Large intestine (tissue), 3 donors: ENCODE measurements at regions not wholly inside any gene's neighbourhood (a gene's known extent, or its start where the extent isn't known, plus 50 kb on each side); places are given as distances from the start of the nearest gene placed in this dataset.

Source experiments
- DNase-seq, 2 donors: peaks; one replicate each; pipeline versions ENCODE4 v3.0.0 to v3.0.0-alpha.2; 2013
- H3K27ac ChIP-seq: one replicate; pipeline ENCODE4 v1.5.1; 2013; ENCODE audit warnings: low read length
- H3K27me3 ChIP-seq: 2 replicates; pipeline ENCODE4 v1.6.1; 2013; ENCODE audit warnings: low read length; ENCODE audit not compliant: control insufficient read depth, insufficient read depth
- H3K36me3 ChIP-seq: 2 replicates; pipeline ENCODE4 v1.6.1; 2013; ENCODE audit warnings: low read length; ENCODE audit not compliant: control insufficient read depth, insufficient read depth
- H3K4me1 ChIP-seq: one replicate; pipeline ENCODE4 v1.6.1; 2013; ENCODE audit warnings: low read length; ENCODE audit not compliant: control insufficient read depth, insufficient read depth
- H3K4me3 ChIP-seq: one replicate; pipeline ENCODE4 v1.5.1; 2013; ENCODE audit warnings: low read length
- H3K9me3 ChIP-seq: one replicate; pipeline ENCODE4 v1.6.1; 2013; ENCODE audit warnings: mild to moderate bottlenecking, low read depth, low read length, moderate library complexity; ENCODE audit not compliant: control insufficient read depth
- WGBS: methylation state at CpG from one replicate; pipeline ENCODE4 v1.1.5; 2013; ENCODE audit warnings: low lambda C conversion rate; ENCODE audit not compliant: insufficient coverage; 5-methylcytosine and 5-hydroxymethylcytosine counted together

DNA sequence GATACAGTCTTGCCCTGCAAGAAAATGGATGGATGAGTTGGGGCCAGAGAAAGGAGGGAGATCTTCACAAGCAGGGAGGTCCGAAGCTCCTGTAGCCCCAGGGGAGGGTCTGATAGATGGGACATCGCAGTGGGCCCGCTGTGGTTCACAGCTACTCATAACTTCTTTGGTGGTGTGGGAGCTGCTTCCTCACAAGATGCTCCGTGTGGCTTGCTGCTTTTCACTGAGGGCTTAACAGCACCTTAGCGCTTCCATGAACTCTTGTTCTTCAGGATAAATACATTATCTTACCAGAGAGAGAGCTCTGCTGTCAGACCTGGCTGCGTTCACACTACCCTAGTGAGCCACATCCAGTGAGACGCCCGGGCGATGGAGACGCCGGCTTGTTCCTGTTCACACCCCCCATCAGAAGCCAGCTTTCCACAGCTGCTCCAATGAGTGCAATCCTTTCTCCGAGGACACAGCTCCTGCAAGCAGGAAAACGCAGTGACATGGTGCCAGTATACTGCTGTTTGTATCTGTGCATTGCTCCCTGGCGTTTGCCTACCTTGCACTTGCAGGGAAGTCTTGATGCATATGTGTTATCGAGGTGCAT, 599.8 kb downstream of the AJAP1 start:
- no peaks in the 10 kb centered on the region for H3K27me3 ChIP-seq
- no peaks in the 10 kb centered on the region for H3K36me3 ChIP-seq
- no CpG with 5 or more reads among the region's 15 CpGs for WGBS
- no peaks in the 10 kb centered on the region for H3K9me3 ChIP-seq
- H3K4me3 ChIP-seq, result no peak overlapping the region
- H3K4me1 ChIP-seq, result no peaks in the 10 kb centered on the region
- DNase-seq, result no peak
- no peak overlapping the region for H3K27ac ChIP-seq

DNA sequence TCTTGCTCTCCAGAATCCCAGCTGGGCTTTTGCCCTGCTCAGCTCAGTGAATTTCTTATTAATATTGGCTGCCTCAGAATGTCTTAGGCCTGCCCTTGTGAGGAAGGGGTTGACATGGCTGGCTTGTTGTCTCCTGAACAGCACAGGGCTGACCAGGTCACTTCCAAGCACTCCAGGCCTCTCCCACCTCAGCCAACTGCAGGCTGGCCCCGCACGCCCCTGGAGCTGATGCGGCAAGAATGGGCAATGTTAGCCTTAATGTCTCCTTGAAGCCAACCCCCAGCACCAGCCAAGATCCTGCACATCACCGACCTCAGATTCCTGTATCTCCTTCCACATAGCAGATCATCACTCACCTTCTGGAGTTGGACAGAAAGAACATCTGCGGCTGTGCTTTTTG, 598.6 kb downstream of the AJAP1 start:
- Histone ChIP-seq H3K4me1 (no peaks in the 10 kb centered on the region), H3K9me3 (no peaks in the 10 kb centered on the region), H3K36me3 (no peaks in the 10 kb centered on the region), H3K27ac (no peak overlapping the region), H3K27me3 (no peaks in the 10 kb centered on the region), H3K4me3 (no peak overlapping the region)
- 100% methylated on average over 1 of the region's 5 CpGs for WGBS
- no peak for DNase-seq

DNA sequence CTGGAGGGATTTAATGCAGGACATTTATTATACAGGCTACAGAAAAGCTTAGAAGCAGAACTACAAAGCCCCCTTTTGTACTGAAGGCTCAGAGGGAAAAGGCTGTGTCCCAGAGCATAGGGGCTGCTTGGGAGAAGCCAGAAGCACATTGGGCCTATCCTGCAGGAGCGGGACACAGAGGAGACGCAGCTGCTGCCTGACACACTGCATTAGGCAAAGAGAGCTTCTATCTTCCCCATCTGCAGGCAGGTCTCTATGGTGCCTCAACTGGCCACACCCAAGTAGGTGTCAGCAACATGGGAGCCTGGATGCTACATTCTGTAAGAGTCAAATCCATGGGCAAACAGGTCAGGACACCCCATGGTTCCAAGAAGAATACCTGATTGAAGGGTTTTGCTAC, 595.9 kb downstream of the AJAP1 start:
- DNase-seq, result no peak
- Histone ChIP-seq H3K27ac (no peak overlapping the region), H3K4me3 (no peak overlapping the region), H3K9me3 (no peaks in the 10 kb centered on the region), H3K4me1 (no peaks in the 10 kb centered on the region), H3K27me3 (no peaks in the 10 kb centered on the region), H3K36me3 (no peaks in the 10 kb centered on the region)
- no CpG with 5 or more reads among the region's 2 CpGs for WGBS

DNA sequence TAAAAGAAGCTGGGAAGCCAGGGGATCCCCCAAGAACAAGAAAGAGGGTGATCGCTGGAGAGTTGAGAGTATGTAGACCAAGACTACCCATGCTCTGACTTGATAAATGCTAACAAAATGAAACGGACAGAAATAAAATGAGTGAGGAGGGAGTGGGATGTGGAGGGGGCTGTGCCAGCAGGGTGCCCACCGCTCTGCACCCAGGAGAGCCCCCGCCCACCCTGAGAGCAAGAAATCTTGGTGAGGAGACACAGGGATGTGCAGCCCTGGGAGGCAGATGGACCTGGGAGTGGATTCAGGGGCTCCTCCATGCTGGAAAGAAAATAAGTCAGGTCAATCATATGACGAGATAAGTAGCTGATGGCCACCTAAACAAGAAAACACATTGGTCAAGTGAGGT, 590.9 kb downstream of the AJAP1 start:
- Histone ChIP-seq H3K4me1 (no peaks in the 10 kb centered on the region), H3K36me3 (no peaks in the 10 kb centered on the region), H3K27me3 (no peaks in the 10 kb centered on the region), H3K4me3 (no peak overlapping the region), H3K9me3 (no peaks in the 10 kb centered on the region), H3K27ac (no peak overlapping the region)
- 100% methylated on average over 1 of the region's 5 CpGs for WGBS
- DNase-seq, result no peak

DNA sequence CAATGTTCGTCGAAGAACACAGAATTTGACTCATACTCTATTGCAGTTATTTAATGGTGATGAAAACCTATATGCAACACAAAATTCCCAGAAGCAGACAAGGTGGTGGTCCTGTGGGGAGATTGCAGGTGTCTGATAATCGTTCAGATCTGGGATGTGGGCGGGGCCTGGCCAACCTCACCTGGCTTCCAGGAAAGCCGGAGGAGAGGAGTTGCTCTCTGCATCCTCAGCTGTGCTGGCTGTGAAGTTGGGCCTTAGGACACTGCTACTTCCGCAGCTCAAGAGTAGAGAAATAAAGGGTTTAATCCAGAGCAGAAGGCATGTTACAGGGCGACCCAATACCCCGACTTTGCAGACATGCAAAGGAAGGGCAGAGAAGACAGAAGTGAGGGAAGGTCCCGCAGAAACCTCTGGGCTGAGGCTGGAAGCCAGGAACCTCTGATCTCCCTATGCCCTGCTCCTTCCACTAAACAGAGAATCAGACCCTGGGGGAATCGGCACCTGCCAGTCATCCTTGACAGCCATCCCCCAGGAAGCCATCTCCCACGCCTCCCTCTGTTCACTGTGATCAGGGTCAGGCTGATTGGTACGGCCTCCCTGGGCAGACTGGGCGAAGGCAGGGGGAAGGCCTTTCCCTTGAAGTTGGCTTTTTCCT, 590.3 kb downstream of the AJAP1 start:
- Histone ChIP-seq H3K4me1 (no peaks in the 10 kb centered on the region), H3K9me3 (no peaks in the 10 kb centered on the region), H3K27ac (no peak overlapping the region), H3K27me3 (no peaks in the 10 kb centered on the region), H3K36me3 (no peaks in the 10 kb centered on the region), H3K4me3 (no peak overlapping the region)
- 60% methylated on average over 2 of the region's 13 CpGs for WGBS
- no peak for DNase-seq

DNA sequence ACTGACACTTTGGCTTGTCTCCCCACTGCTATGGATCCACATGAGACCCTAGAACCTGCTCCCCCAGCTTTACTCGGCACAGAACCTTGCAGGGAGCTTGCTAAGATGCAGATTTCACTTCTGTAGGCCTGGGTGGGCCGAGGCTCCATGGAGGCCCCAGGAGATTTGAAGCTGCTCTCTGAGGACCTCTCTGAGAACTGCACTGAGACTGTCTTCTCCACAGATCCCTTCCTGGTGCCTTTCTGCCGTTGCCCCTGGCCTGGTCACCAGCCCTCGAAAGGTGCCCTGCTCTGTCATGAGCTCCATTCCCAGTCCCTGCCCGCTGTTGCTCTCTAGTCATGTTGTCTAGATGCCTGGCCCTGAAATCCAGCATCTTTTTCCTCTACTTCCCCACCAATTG, 588.4 kb downstream of the AJAP1 start:
- H3K27ac ChIP-seq, result no peak overlapping the region
- no peak for DNase-seq
- H3K4me1 ChIP-seq, result no peaks in the 10 kb centered on the region
- no peaks in the 10 kb centered on the region for H3K9me3 ChIP-seq
- no peaks in the 10 kb centered on the region for H3K27me3 ChIP-seq
- no peaks in the 10 kb centered on the region for H3K36me3 ChIP-seq
- H3K4me3 ChIP-seq, result no peak overlapping the region
- 100% methylated on average over 1 of the region's 5 CpGs for WGBS

DNA sequence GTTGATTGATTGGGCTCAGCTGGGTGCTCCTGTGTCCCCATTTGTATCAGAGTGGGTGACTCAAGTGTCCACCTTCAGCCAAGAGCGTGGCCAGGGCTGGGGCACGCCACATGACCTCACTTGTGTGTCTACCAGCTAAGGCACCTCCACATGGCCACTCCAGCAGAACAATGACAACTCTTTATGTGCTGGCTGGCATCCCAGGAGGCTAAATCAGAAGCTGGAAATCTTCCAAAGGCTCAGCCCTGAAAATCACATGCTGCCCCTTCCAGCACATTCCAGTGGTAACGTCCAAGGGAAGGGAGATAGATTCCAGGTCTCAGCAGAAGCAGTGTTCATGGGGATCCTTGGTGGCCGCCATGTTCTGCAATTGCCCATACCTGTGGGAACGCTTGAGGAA, 585.5 kb downstream of the AJAP1 start:
- WGBS, result 80% methylated on average over 1 of the region's 5 CpGs
- Histone ChIP-seq H3K9me3 (no peaks in the 10 kb centered on the region), H3K27ac (no peak overlapping the region), H3K36me3 (no peaks in the 10 kb centered on the region), H3K4me1 (no peaks in the 10 kb centered on the region), H3K27me3 (no peaks in the 10 kb centered on the region), H3K4me3 (no peak overlapping the region)
- no peak for DNase-seq

DNA sequence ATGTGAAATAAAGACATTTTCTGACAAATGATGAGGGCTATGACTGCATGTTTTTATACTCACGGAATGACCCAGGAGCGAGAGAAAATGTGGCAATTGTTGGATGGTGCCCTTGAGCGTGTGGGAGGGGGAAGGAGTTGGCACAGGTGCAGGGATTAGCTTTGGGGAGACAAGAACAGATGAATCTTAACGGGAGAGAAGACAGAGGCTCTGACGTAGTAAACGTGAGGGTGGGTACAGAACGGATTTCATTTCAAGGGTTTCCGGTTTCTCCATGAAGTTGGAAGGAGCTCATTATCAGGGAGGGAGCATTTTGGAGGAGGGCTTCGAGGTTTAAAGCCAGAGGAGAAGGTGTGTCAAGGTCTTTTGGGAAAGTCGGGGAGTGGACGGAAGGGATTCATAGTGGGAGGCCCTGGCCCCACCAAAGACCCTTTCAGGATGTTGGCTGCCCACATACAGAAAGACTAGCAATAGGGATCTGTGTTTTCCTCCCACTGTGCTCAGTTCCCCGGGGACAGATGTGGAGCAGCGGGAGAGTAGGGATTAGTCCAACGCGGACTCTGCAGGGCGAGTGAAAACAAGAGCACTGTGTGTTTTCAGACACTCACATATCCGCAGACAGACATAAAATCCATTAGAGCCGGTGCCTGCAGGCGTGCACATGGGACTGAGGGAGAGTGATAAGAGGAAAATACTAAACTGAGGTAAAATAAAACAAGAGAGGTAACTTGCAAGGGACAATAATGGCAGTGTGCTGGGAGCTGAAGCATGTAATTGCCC, 584.1 kb downstream of the AJAP1 start:
- WGBS, result 91% methylated on average over 6 of the region's 19 CpGs
- no peaks in the 10 kb centered on the region for H3K4me1 ChIP-seq
- no peaks in the 10 kb centered on the region for H3K27me3 ChIP-seq
- no peak overlapping the region for H3K27ac ChIP-seq
- H3K9me3 ChIP-seq, result no peaks in the 10 kb centered on the region
- no peaks in the 10 kb centered on the region for H3K36me3 ChIP-seq
- H3K4me3 ChIP-seq, result no peak overlapping the region
- DNase-seq, result no peak

DNA sequence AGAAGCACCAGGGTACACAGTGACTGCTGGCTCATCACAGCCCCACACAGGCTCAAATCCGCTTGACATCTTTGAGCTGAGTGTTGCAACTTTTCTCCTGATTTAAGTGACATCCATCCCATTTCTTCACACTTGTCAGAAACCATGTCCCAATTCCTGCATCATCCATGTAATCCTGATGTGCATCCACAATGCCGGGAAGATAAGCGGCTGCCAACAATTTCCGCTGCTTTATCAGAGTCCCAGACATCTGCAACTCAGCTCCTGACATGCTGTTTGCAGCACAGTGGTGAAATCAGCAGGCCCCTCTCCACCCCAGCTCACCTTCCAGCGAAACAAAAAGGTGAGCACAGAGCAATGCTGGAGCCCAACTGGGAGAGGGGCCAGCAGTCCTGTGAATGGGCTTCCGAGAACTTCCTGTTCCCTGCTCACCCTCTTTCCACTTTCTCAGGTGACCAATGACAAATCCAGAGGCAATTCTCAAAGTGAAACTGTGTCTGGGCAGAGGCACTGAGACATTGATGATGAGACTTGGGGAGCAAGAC, 581.0 kb downstream of the AJAP1 start:
- H3K36me3 ChIP-seq, result no peaks in the 10 kb centered on the region
- no peaks in the 10 kb centered on the region for H3K9me3 ChIP-seq
- no peak overlapping the region for H3K27ac ChIP-seq
- no peak overlapping the region for H3K4me3 ChIP-seq
- WGBS, result 100% methylated on average over 1 of the region's 6 CpGs
- DNase-seq, result no peak
- H3K27me3 ChIP-seq, result no peaks in the 10 kb centered on the region
- H3K4me1 ChIP-seq, result no peaks in the 10 kb centered on the region

DNA sequence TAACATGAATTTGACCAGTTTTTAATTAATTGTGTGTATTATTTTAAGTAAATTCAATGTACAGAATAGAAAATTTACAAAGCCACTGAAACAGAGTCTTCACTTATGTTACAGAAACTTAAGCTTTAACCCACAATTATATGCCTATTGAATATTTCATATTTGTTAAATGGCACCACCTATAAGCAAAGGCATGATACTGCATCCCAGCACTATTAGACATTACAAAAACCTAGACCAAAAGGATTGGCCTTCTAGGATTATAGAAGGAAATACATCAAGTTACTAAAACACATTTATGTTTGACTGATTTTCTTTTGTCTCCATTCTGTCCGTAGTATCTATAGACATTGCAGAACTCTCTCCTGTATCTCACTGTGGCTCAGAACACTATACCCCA, 578.1 kb downstream of the AJAP1 start:
- Histone ChIP-seq H3K36me3 (no peaks in the 10 kb centered on the region), H3K27ac (no peak overlapping the region), H3K9me3 (no peaks in the 10 kb centered on the region), H3K27me3 (no peaks in the 10 kb centered on the region), H3K4me3 (no peak overlapping the region), H3K4me1 (no peaks in the 10 kb centered on the region)
- DNase-seq, result no peak
- 100% methylated on average over 1 of the region's 1 CpG for WGBS
